ENCODE measurements at regions not wholly inside any gene's neighbourhood (a gene's known extent, or its start where the extent isn't known, plus 50 kb on each side); places are given as distances from the start of the nearest gene placed in this dataset.

DNA sequence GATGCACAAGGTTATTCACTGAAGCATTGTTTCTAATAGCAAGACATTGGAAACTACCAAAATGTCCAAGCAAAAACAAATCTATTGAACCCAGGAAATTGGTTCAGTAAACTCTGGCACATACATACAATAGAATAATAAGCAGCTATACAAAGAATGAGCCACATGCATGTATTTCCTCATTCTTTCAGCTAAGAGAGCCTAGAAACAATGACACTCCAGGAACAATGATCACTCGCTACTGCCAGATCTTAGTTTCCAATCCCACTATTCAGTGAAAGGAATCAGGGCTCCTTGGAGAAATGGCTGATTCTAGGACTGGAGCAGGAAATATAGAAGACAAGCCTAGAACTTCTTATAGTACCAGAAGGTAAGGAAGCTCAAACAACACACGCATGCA lies 221.9 kb upstream of the AGAP1 start:
- POLR2A ChIA-PET, result no interaction called here
- no peak overlapping the region for H3K4me3 Mint-ChIP-seq
- peaks cover 9% of the 10 kb centered on the region for H3K4me1 Mint-ChIP-seq
- no peak for DNase-seq
- H3K9me3 Mint-ChIP-seq, result peaks cover 3% of the 10 kb centered on the region
- CTCF ChIA-PET, result interaction anchor here (1.9 kb wide), 1 partner anchor 10 kb away, joined by 4 read pairs; no protein-coding TSS in a partner anchor
- H3K36me3 Mint-ChIP-seq (ENCODE audit: low read depth), result no peaks in the 10 kb centered on the region
- H3K27ac Mint-ChIP-seq, result no peak overlapping the region
- H3K27me3 Mint-ChIP-seq, result peaks cover 71% of the 10 kb centered on the region

DNA sequence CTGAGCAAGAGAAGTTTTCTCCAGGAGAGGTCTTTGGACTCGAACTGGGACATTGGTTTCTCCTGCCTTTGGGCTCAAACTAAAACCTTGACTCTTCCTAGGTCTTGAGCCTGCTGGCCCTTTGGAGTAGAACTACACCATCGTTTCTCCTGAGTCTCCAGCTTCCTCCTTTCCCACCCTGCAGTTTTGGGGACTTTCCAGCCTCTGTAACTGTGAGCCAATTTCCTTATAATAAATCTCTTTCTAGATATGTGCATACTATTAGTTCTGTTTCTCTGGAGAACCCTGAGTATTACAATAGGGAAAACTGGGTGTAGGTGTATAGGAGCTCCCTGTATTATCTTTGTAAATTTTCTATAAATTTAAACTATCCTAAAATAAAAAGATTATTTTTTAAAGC lies 219.8 kb upstream of the AGAP1 start:
- H3K9me3 Mint-ChIP-seq, result peaks cover 3% of the 10 kb centered on the region
- peaks cover 59% of the 10 kb centered on the region for H3K27me3 Mint-ChIP-seq
- no peak for DNase-seq
- H3K4me3 Mint-ChIP-seq, result no peak overlapping the region
- H3K4me1 Mint-ChIP-seq, result peaks cover 9% of the 10 kb centered on the region
- POLR2A ChIA-PET, result no interaction called here
- CTCF ChIA-PET, result no interaction called here
- H3K27ac Mint-ChIP-seq, result no peak overlapping the region
- H3K36me3 Mint-ChIP-seq (ENCODE audit: low read depth), result no peaks in the 10 kb centered on the region

DNA sequence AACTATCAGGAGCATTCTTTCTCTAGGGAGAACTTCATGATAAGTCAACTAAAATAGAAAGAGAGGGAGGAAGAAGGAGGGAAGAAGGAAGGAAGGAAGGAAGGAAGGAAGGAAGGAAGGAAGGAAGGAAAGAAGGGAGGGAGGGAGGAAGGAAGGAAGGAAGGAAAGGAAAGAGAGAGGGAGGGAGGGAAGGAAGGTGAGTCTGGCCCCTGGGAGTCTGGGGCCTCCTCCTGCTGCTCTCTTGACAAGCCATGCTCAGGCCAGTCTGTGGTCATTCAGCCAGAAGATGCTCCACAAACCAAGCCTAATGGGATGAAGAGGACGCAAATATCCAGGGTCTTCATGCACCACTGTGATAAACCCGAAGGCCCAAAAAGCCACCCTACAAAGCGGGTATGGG lies 216.4 kb upstream of the AGAP1 start:
- no peak overlapping the region for H3K4me3 Mint-ChIP-seq
- no peaks in the 10 kb centered on the region for H3K9me3 Mint-ChIP-seq
- no peak overlapping the region for H3K27ac Mint-ChIP-seq
- no peaks in the 10 kb centered on the region for H3K36me3 Mint-ChIP-seq (ENCODE audit: low read depth)
- no peaks in the 10 kb centered on the region for H3K4me1 Mint-ChIP-seq
- no peak for DNase-seq
- POLR2A ChIA-PET, result no interaction called here
- peaks cover 48% of the 10 kb centered on the region for H3K27me3 Mint-ChIP-seq
- CTCF ChIA-PET, result no interaction called here

DNA sequence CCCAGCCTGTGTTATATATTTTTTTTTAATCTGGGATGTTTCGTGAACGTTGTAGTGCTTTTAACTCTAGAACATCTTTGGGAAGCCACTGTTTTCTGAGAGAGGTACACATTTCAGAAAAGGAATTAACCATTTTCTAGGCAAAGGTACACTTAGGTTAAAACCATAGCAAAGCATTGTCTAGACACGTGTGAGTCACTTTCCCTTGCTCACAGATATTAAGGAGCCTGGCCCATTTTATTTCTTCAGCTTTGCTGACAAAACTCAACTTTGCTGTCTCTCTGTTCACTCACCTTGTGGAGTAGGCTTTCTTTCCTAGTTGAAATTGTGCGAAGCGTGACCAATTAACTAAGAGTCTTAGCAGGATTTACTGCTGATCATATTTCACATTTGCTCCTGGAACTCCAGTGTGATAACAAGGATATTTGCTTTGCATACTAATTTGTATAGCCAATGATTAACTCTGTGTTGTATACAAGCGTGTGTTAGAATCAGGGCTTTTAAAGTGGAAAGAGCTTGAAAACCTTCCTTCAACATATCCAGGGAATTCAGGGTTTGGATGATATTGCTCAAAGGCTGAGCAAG lies 215.0 kb upstream of the AGAP1 start:
- ChIA-PET POLR2A (no interaction called here), CTCF (no interaction called here)
- Mint-ChIP-seq H3K9me3 (no peaks in the 10 kb centered on the region), H3K27me3 (peaks cover 45% of the 10 kb centered on the region), H3K4me1 (no peaks in the 10 kb centered on the region), H3K27ac (no peak overlapping the region), H3K36me3 (ENCODE audit: low read depth) (no peaks in the 10 kb centered on the region), H3K4me3 (no peak overlapping the region)
- DNase-seq, result no peak

DNA sequence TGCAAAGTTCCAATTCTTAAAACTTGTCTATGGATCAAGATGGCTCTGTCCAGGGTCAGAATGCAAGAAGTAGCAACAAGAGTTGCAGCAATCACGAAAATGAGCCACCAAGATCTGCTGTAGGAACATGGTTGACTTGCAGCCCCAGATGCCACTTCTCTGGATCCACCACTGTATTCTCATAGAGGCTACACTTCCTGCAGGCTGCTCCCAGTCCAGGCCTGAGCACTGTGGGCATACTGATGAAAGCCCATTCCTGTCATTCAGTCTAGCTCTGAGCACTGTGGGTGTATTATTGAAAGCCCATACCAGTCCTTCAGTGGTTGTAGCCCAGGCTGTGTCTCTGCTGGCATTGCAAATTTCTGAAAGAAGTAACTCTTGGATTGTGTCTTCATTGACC lies 213.9 kb upstream of the AGAP1 start:
- H3K9me3 Mint-ChIP-seq, result no peaks in the 10 kb centered on the region
- no peak overlapping the region for H3K4me3 Mint-ChIP-seq
- H3K4me1 Mint-ChIP-seq, result no peaks in the 10 kb centered on the region
- H3K36me3 Mint-ChIP-seq (ENCODE audit: low read depth), result no peaks in the 10 kb centered on the region
- H3K27me3 Mint-ChIP-seq, result peaks cover 46% of the 10 kb centered on the region
- ChIA-PET CTCF (no interaction called here), POLR2A (no interaction called here)
- no peak for DNase-seq
- no peak overlapping the region for H3K27ac Mint-ChIP-seq

- Mint-ChIP-seq H3K4me1 (no peaks in the 10 kb centered on the region), H3K9me3 (no peaks in the 10 kb centered on the region), H3K4me3 (no peak overlapping the region), H3K27me3 (peaks cover 41% of the 10 kb centered on the region), H3K36me3 (ENCODE audit: low read depth) (no peaks in the 10 kb centered on the region), H3K27ac (no peak overlapping the region)
- ChIA-PET POLR2A (no interaction called here), CTCF (interaction anchor here (0.6 kb wide), 1 partner anchor 296 kb away, joined by 3 read pairs; no protein-coding TSS in a partner anchor)
- no peak for DNase-seq
Observed at GRCh38 chr2:235283246-235283645, 210.6 kb upstream of the AGAP1 start.

DNA sequence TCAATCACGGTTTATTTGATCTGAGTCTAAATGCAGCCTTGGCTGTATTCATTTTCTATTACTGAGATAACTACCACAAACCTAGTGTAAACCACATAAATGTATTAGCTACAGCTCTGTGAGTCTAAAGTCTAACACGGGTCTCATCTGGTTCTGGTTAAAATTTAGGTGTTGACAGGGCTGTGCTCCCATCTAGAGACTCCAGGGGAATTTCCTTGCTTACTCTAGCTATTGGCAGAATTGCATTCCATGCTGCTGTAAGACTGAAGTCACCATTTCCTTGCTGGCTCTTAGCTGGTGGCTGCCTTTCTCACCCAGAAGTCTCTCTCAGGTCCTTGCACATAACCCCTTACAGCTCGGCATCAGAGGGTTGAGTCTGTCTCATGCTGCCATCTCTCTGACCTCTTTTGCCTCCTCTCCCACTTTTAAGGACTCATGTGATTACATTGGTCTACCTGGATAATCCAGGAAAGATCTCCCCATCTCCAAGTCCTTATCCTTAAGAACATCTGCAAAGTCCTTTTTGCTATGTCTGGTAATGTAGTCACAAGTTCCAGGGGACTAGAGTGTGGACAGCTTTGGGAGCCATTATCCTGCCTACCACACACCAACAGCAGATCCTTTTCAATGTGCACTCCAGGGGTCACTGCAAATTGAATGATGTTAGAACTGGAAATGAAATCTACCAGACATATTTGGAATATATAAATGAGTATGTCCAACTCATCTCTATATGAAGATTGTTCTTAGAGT lies 207.0 kb upstream of the AGAP1 start:
- no peak overlapping the region for H3K4me3 Mint-ChIP-seq
- H3K4me1 Mint-ChIP-seq, result no peaks in the 10 kb centered on the region
- POLR2A ChIA-PET, result no interaction called here
- H3K27ac Mint-ChIP-seq, result no peak overlapping the region
- no peaks in the 10 kb centered on the region for H3K9me3 Mint-ChIP-seq
- no peaks in the 10 kb centered on the region for H3K36me3 Mint-ChIP-seq (ENCODE audit: low read depth)
- CTCF ChIA-PET, result no interaction called here
- no peak for DNase-seq
- H3K27me3 Mint-ChIP-seq, result peaks cover 23% of the 10 kb centered on the region

DNA sequence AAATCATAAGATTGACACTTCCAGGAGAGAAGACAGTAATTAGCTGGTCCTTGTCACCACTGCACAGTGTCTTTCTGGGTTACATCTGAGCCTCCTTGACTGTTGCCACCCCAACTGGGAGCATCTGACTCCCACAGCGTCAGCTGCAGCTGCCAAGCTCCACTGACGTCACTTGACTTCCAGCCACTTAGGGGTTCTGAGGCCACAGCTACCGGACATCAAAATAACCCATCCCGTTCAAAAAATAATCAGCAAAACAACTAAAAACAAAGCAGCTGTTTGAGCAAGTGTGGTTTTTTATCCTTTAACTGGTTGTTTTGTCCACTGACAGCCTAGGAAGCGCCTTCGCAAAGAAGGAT lies 206.5 kb upstream of the AGAP1 start:
- H3K9me3 Mint-ChIP-seq, result no peaks in the 10 kb centered on the region
- H3K36me3 Mint-ChIP-seq (ENCODE audit: low read depth), result no peaks in the 10 kb centered on the region
- H3K4me3 Mint-ChIP-seq, result no peak overlapping the region
- peaks cover 26% of the 10 kb centered on the region for H3K27me3 Mint-ChIP-seq
- no peaks in the 10 kb centered on the region for H3K4me1 Mint-ChIP-seq
- DNase-seq, result no peak
- CTCF ChIA-PET, result no interaction called here
- POLR2A ChIA-PET, result no interaction called here
- no peak overlapping the region for H3K27ac Mint-ChIP-seq

DNA sequence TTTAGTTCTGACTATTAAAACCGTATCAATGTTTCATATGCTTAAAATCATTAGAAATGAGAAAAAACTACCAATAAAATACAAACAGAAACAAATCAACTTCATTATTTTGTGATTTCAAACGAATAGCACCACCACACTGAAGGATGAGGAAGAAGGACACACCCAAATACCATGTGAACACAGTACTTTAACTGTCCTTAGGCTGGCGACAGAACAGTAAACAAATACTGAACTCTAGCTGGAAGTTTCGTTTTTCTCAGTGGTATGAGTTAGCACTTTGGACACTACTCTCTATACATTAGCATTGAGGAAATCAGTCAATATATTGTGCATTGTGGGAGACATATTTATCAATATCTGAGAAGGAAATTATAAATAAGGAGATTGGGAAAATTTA lies 202.4 kb upstream of the AGAP1 start:
- Mint-ChIP-seq H3K4me1 (no peaks in the 10 kb centered on the region), H3K27ac (no peak overlapping the region), H3K36me3 (ENCODE audit: low read depth) (no peaks in the 10 kb centered on the region), H3K9me3 (no peaks in the 10 kb centered on the region), H3K27me3 (peaks cover 11% of the 10 kb centered on the region), H3K4me3 (no peak overlapping the region)
- ChIA-PET POLR2A (no interaction called here), CTCF (no interaction called here)
- DNase-seq, result no peak

- Mint-ChIP-seq H3K4me3 (no peak overlapping the region), H3K9me3 (no peaks in the 10 kb centered on the region), H3K27ac (no peak overlapping the region), H3K36me3 (ENCODE audit: low read depth) (no peaks in the 10 kb centered on the region), H3K27me3 (peaks cover 7% of the 10 kb centered on the region), H3K4me1 (no peaks in the 10 kb centered on the region)
- CTCF ChIA-PET, result no interaction called here
- POLR2A ChIA-PET, result no interaction called here
- no peak for DNase-seq
Observed at GRCh38 chr2:235293061-235293460, 200.8 kb upstream of the AGAP1 start.

- ChIA-PET CTCF (no interaction called here), POLR2A (no interaction called here)
- Mint-ChIP-seq H3K27ac (no peak overlapping the region), H3K4me3 (no peak overlapping the region), H3K4me1 (no peaks in the 10 kb centered on the region), H3K9me3 (no peaks in the 10 kb centered on the region), H3K36me3 (ENCODE audit: low read depth) (no peaks in the 10 kb centered on the region), H3K27me3 (peaks cover 10% of the 10 kb centered on the region)
- DNase-seq, result no peak
Observed at GRCh38 chr2:235295831-235296230, 198.0 kb upstream of the AGAP1 start.

GRCh38 chr2:235300368-235301201 lies 193.3 kb upstream of the AGAP1 start:
- ChIA-PET CTCF (interaction anchor here (0.5 to 0.7 kb wide), 2 partner anchors 17 to 48 kb away, joined by 3 read pairs; no protein-coding TSS in a partner anchor), POLR2A (interaction anchor here (0.7 kb wide), 1 partner anchor 189 kb away, joined by 6 read pairs; no protein-coding TSS in a partner anchor)
- H3K4me1 Mint-ChIP-seq, result no peaks in the 10 kb centered on the region
- no peaks in the 10 kb centered on the region for H3K9me3 Mint-ChIP-seq
- H3K4me3 Mint-ChIP-seq, result no peak overlapping the region
- peaks cover 3% of the 10 kb centered on the region for H3K27me3 Mint-ChIP-seq
- DNase-seq, result no peak
- H3K27ac Mint-ChIP-seq, result no peak overlapping the region
- H3K36me3 Mint-ChIP-seq (ENCODE audit: low read depth), result no peaks in the 10 kb centered on the region

DNA sequence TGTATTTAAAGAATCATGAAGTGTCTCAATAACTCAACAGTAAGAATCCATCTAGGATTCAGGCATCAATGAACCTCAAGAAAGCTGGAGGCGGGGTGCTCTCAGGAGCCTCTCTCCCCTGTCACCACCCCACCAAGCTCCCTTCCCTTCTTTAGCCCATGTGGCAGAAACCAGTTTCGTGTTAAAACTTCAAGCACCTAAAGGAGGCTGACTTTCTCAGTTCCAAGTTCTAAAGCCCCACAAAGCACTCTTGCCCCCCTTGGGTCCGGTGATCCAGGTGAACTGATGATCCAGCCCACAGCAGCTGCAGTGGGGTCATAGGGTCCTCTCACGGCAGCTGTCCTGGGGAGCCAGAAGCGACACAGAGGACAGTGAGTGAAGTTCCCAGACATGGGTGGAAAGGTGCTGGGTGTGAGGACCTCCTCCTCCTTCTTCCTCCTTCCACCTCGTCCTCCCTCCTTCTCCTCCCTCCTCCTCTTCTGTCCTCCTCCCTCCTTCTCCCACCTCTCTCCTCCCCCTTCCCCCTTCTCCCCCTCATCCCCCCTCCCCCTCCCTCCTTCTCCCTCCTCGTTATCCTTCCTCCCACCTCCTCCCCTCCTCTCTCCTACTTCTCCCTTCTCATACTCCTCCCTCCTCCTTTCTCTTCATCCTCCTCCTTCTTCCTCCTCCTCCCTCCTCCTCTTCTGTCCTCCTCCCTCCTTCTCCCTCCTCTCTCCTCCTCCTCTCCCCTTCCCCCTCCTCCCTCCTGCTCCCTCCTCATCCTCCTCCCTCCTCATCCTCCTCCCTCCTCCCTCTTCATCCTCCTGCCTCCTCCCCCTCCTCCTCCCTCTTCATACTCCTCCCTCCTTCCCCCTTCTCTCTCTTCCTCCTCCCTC lies 192.4 kb upstream of the AGAP1 start:
- DNase-seq, result no peak
- no peaks in the 10 kb centered on the region for H3K4me1 Mint-ChIP-seq
- CTCF ChIA-PET, result interaction anchor here (0.5 kb wide), 1 partner anchor 18 kb away, joined by 3 read pairs; no protein-coding TSS in a partner anchor
- H3K36me3 Mint-ChIP-seq (ENCODE audit: low read depth), result no peaks in the 10 kb centered on the region
- H3K4me3 Mint-ChIP-seq, result no peak overlapping the region
- H3K27ac Mint-ChIP-seq, result no peak overlapping the region
- POLR2A ChIA-PET, result no interaction called here
- no peaks in the 10 kb centered on the region for H3K9me3 Mint-ChIP-seq
- peaks cover 3% of the 10 kb centered on the region for H3K27me3 Mint-ChIP-seq
